GM21367 (cell line): ENCODE measurements at regions not wholly inside any gene's neighbourhood (a gene's known extent, or its start where the extent isn't known, plus 50 kb on each side); places are given as distances from the start of the nearest gene placed in this dataset.

Experiments
- ATAC-seq: cut with Tn5 transposase; IDR thresholded peaks from one replicate; pipeline ENCODE4 v1.9.1; 2021; ENCODE audit not compliant: unreplicated experiment

DNA sequence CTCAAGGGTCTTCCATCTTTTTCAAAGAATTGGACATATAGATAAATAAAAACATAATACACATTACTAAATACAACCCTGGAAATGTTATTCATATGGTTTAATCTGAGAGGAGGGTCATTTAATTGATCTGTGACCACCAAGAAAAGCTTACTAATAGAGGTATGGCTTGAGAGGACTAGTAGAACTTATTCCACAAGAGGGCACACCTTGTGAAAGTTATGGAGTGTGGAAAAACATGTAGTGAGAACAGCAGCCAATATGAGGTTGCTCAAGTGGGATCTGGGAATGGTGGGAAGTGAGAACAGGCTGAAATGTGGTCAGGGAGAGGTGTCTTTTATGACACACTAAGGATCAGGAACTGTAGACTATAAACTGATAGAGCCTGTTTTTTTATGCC, 973.5 kb upstream of the B3GALT2 start:
- ATAC-seq, result no peak

DNA sequence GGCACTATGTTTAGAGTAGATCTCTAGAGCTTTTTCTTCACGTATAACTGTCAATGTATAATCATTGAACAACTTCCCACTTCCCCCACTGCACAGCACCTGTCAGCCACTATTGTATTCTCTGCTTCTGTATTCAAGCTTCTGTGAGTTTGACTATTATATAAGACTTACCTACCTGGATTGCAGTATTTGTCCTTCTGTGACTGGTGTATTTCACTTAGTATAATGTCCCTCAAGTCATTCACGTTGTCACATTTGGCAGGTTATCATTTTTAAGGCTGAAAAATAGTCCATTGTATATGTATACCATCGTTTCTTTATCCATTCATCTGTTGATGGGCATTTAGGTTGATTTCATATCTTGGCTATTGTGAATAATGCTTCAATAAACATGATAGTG, 969.5 kb upstream of the B3GALT2 start:
- ATAC-seq, result no peak

DNA sequence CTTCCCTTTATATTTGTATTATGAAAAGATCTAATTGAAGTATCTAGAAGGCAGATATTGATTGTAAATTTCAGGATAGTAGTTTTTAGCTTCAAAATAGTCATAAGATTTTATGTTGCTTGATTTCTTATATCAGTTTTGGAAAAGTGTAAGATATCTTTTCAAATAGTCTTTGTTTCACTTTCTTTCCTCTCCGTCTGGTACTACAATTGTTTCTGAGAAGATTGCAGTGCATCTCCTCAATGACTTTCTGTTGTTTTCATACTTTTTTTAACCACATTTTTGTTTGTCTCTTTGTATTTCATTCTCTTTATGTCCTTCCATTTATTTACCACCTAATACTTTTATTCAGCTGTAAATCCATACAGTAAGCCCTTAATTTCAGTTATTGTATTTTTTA, 964.6 kb upstream of the B3GALT2 start:
- no peak for ATAC-seq

DNA sequence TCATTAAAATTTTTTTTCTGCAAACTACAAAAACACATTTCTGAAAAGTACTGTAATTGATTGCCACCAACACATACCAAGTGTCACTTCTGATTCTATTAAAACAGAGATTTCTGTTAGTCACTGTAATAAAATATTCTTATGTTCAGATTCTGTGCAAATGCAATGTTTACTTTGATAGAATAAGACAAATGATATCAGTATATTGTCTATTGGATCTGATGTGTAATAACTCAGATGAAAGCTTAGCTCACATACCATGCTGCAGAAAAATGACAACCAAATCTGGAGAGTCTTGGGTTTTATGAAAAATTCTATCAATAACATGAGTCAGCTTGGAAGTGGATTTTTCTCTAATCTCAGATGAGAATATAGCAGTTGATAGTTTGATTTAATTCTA, 963.8 kb upstream of the B3GALT2 start:
- no peak for ATAC-seq

DNA sequence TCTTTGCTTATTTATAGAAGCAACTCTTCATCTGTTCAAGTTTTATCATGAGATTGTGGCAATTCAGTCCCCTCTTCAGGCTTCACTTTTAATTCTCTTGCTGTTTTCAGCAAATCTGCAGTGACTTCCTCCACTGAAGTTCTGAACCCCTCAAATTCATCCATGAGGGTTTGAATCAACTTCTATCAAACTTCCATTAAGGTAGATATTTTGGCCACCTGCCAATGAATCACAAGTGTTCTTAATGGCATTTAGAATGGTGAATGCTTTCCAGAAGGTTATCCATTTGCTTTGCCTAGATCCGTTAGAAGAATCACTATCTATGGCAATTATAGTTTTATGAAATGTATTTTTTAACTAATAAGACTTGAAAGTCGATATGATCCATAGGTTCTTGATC, 946.7 kb upstream of the B3GALT2 start:
- no peak for ATAC-seq

DNA sequence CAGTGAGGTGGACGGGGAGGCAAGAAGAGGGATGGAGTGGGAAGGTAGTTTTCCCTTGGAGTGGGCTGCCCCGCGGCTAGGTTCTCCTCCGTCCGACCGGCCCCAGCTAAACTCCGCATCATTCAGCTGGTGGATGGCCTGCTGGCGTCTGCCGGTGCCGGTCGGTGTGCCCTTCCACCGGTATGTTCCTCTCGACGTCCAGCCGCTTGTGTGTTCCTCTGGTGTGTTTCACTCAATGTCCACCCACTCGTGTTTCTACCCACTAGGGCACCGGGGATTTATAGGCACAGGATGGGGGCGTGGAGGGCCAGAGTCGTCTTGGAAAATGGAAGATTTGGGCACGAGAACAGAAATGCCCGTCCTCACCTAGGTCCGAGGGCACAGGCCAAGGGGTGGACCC, 931.7 kb upstream of the B3GALT2 start:
- no peak for ATAC-seq

DNA sequence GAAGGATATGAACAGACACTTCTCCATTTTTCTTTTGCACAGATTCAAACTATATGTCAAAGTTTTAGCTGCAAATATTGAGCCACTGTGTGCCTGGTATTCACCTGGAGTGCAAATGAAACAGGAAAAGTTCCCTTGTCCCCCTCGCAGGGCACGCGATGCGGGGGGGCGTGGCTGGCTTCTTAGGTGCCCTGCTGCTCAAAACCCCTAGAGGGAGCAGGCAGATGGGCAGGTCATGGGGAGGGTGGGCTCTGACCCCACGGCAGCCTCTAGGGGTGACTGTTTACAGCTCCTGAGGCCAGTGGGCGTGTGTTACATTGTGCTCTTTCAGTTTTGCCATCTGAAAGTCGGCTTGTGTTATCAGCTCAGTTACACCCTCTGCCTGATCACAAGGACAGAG, 931.2 kb upstream of the B3GALT2 start:
- no peak for ATAC-seq

DNA sequence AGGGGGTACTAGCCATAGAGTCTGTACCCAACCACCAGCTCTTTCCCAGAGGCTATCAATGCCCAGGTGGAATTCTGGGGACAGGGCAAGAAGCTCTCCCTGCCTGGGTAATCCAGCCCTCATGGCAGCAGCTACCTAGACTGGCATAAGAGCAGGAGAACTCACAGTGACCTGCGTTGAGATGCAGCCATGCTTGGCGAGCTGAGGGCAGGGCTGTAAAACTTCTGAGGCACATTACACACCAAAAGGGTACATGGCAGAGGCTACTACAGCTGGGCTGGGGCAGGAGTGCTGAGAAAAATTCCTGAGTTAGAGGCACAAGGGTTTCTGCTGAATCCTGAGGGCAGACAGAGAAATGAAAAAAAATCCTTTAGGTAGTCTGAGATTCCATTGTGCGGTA, 927.9 kb upstream of the B3GALT2 start:
- no peak for ATAC-seq

DNA sequence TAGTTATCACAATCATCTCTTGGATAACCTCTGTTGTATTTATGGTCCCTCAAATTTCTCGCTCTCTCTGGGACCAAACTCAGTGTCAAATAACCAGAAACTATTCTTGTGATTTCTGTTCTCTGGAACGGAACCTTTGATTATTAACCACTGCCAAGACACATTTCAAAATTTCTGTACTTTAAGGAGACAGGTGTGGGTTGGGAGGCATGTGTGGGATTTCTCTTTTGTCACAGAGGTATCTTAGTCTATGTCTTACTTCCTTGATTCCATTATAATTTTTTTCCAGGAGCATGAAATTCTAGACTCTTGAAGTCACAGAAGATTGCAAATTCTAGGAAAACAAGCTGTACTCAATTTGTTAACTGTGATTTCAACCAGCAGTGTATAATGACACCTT, 919.0 kb upstream of the B3GALT2 start:
- no peak for ATAC-seq

DNA sequence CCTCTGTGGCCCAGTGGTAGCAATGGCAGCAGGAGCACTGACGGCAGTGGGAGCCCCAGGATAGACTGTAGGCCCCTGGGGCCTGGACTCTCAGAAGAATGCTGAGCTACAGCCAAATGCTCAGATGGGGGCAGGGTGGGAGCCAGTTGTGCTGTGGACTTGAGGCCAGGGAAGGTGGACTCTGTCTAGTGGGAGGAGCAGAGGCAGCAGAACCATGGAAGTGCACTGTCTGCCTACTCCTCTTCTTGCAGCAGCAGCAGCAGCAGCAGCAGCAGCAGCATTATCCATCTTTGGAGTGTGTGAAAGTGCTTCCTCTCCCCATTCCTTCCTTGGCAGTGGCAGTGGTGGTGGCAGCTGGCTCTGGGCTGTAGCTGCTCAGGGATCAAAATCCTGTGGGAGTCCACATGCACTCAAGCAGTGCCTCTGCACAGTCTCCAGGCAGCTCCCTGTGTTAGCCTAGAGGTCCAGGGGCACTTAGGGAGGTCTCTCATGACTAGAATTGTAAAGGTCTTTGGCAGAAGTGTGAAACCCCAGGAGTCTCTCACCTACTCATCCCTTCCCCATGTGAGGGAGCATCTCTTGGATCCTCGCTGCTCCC, 917.9 kb upstream of the B3GALT2 start:
- no peak for ATAC-seq

DNA sequence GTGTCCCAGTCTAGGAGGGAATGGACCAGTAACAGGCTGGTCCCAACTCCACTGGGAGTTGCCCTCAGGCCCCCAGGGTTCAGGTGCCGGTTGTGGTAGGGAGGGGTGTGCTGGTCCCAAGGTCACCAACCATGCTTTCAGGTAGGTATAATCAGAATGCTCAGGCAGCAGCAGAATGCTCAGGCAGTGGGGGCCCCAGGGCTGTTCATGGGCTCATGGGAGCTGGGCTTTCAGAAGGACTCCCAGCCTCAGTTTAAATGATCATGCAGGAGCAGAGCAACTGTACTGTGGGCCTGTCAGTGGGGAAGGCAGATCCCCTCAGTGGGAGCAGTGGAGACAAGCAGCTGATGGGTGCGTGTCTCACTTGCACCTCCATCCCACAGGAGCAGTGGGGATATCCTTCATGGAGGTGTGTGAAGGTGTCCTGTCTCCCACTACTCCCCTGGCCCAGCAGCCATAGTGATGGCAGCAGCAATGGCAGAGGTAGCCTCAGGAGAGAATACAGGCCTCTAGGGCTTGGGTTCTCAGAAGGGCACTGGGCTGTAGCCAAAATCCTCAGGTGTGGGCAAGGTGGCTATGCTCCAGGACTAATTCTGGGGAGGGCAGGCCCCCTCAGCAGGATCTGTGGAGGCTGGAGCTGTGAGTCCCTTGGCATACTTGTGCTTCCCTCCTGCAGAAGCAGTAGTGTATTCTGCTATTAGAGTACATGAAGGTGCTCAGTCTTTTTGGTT, 917.3 kb upstream of the B3GALT2 start:
- ATAC-seq, result no peak

DNA sequence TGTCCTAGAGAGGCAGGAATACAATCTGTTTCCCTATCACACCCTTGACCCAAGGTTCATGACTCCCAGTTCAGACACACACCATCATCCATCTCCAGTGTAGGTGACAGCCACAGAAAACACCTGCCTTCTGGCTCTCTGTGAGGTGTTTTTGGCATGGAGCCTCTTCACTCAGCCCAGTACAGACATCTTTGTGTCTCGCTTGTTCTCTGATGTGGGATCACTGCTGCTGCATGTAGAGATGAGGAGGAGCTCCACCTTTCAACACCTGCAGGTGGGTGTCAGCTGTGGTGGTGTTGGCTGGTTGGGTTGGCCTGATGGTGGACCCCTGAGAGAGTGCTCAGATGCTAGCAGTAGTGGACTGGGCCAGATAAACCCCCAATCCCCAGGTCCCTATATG, 916.7 kb upstream of the B3GALT2 start:
- no peak for ATAC-seq

DNA sequence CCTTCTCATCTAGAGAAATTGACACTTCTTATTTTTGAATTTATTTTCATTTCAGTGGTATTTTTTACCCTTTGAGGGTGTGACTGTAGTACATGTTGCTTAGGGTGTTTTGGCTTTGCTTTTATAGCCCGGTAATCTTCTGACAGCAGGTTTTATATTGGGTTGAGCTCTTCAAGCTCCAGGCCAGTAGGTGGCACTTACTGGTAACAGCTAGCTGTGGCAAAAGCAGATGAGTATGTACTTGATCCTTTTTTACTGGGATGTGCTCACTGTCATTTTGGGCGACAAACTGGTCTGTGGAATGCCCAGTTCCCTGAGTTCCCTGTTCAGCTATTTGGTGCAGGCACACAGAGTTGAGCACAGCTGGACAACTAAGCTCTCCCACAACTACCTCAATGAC, 916.2 kb upstream of the B3GALT2 start:
- no peak for ATAC-seq

DNA sequence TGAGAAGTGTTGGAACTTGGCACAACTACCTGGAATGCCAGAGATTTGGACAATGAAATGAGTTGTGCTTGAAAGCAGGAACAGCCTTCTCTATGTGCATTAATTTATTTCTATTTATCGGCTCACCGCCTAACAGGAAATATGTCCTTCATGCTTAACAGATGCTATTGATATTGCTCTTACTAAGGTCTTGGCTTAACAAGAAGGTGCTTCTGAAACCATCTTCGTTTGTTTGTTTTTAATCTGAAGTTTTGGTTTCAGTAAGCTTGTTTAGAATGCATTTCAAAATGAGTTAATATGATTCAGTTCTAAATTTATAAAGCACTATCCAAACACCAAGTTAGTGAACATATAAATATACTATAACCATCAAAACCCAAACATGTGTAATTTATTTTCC, 898.3 kb upstream of the B3GALT2 start:
- no peak for ATAC-seq

DNA sequence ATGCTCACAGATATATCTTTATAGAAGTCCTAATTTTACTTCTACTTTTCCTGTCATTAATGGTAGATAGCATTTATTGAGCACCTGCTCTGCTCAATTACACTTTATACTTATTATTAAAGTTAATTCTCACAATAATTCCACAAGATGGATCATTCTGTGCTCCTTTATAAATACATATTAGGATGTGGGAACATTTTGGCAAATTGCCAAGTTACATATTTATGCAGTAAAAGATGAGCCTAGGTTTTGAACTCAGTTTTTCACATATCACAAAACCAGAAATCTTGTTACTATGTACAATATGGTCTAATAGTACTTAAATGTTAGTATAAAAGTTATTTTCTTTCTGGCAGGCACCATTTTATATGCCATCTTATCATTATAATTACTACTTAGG, 895.0 kb upstream of the B3GALT2 start:
- ATAC-seq, result no peak

DNA sequence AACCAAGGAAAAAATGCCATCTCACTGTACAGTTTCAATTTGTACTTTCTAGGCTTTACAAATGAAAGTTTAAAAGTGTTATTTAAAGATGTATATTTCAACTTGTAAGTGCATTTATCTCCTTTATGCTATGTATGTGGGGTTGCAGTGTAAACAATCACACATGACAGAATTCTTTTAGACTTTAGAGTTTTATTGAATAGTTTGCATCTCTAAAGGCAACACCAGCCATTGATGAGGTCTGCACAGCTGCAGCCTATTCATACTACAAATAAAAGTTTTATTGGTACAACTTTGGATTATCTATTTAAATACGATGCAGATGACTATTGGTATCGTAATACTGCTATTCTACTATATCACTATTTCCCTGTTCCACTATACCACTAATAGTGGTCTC, 894.4 kb upstream of the B3GALT2 start:
- no peak for ATAC-seq

DNA sequence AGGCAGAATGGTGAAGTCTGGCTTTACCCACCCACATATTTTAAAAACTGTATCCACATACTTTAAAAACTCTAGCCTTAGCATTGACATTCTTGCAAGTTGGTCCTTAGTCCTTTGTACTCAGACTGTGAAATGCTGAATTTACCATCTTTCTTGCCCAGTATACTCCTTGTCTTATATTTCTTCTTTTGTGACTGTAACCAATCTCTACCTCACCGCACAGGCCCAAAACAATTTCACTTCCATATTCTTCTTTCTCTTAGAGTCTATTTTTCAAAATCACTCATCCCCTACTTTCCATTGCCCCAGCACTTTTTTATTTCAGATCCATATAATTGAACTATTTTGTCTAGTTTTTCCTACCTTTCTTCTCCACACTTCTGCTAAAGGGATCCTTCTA, 892.4 kb upstream of the B3GALT2 start:
- ATAC-seq, result peak; percentile 73

DNA sequence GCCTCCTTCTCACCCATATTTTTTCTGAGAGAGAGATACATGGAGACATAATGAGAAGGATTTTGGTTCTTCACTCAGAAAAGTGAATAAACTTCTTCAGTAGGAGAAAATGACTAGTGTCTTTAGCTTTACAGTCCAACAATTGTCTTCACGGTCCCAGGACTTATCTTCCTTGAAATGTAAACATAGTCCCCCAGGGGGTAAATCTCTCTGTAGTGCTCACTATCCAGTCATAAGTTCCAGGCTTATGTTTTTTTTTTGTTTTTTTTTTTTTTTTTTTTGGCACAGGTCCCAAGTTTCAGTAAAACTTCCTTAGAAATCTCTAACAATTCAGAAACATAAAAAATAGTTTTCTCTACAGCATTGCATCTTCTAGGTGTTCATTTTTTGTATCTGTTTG, 890.2 kb upstream of the B3GALT2 start:
- no peak for ATAC-seq

DNA sequence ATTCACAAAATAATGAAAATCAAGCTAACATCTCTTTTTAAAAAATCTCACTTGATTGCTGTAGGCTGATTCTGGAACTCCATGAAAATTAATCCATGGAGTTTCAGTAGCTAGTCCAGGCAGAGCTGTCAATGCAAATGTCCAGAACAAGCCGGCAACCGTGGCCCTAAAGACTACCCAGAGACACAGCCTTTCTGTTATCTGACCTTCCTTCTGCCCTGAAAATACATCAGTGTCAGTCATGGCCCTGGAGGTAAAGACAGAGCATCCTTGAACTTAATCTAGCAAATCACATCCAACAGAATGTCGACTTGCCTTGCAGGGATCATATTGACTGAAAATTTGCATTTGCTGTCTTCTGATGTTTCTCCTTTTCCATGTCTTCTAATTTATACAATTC, 887.4 kb upstream of the B3GALT2 start:
- no peak for ATAC-seq

DNA sequence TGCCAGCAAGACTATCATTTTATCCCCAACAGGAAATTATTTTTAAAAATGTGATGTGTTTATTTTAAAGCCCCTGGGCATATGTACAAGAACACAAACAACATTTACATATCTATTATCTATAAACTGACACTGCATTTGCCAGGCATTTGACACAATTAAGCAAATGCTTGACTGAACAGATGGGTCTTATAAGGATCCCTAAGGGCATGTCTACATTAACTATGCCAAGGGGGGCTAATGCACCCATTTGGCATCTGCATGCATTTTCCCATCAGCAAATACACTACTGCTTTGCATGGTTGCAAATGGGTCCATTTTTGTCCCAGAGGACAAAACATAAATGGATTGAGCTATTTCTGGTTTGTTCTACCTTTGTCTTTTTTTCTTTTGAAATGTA, 884.8 kb upstream of the B3GALT2 start:
- ATAC-seq, result no peak

DNA sequence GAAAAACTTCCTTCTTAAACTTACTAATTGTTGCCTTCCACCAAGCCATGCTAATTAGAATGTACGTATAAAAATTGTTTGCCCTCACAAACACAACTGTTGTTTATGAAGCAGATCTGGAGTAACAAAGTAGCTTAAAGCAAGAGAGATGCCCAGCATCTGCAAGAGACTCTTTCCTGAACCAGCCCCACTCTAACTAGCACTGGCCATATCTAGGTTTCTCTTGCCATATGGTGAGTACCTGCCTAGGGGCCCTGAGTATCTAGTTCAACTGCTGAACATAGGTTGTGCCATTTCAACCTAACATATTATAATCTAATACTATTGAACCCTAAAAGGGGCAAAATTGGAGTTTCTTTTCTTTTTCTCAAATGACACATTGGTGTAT, 883.4 kb upstream of the B3GALT2 start:
- ATAC-seq, result no peak

DNA sequence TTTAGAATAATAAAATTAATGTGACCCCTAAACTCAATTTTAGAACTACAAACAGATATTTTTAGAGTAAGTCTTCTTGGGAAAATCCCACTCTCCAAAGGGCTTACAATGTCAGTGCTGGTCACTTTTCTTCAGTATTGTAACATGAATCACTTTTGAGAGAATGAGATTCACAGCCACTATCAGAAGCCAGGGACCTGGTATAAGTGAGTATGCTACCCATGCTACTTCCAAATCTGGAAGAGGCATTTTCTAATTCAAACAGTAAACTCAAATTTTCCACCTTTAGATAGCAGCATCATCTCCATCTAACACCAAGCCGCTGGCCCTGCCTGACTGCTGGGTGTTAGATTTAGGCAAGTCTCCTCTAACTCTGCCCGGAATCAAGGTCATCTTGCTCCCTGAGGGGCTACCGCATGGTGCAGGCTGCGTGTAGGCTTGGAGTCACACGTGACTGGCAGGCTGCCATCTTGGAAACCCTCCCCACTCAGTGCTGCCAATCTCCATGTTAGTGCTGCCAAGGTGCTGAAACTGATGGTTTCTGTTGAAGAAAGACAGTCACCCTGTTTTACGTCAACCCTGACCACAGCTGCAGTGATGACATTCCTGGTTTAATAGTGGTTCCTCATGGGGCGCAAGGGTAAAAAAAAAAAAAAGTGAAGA, 882.9 kb upstream of the B3GALT2 start:
- no peak for ATAC-seq
